Right lung (tissue), 2 donors: ENCODE measurements at regions not wholly inside any gene's neighbourhood (a gene's known extent, or its start where the extent isn't known, plus 50 kb on each side); places are given as distances from the start of the nearest gene placed in this dataset.
A peak's percentile ranks its signal among the peaks of the same experiment; 100 is the strongest.
"Not testable (repeated sequence)": the region's sequence is repeated elsewhere in the genome, so short reads cannot be mapped to it uniquely, and the experiment has no call there.

Experiments
- DNase-seq, 2 donors: peaks; one replicate each; pipeline ENCODE4 v3.0.0-alpha.2; 2013

DNA sequence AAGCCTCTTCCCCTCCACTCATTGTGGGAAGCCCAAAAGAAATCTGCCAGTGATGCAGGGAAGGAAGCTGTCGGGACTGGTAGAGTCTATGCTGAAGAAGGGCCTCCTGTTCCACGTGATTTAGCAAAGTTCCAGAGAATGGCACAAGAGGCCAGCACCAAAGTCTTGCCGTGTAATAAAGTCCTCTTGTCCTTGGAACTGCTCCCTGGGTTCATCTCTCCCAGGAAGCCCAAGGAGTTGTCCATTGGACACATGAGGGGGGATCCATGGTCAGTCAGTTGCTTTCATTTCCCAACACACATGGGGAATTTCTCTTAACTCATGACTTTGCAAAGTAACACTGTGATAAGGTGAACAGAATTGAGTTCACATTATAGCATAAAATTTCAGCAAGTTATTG lies 116.1 kb upstream of the RAB4A start:
- DNase-seq: no peak

DNA sequence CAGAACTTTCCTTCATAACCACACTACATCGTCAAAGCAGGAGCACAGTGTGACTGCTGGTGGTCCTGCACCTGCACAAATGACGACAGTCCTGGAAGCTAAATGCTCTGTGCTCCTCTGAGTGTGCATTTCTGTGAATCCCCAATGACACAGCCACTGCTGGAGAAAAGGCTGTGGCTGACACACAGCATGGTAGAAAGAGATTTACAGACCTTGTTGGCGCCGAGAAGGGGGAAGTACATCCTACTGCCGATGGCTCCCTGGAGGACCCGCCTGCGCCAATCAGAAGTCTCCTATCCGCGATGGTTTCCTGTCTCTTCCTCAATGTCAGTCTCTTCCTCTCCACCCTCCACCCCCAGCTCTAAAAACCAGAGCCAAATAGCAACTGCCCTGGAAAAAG lies 115.4 kb upstream of the RAB4A start:
- no peak for DNase-seq

DNA sequence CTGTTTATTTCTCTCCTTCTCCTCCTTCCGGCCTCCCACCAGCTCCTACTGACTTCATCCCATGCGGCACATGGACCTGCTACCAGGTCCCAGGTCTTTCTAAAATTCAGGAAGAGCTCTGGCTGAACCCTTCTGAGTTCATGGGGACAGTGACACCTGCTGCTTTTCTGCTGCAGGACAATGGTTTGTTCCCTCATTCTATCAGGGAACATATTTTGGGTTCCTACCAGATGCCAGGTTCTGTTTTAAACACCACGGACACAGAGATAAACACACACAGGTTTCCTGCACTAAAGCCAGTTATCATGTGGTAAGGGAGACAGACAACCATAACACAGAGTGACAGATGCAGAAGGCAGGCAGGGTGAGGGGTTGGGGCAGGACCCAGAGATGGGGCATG lies 114.0 kb upstream of the RAB4A start:
- DNase-seq: no peak

DNA sequence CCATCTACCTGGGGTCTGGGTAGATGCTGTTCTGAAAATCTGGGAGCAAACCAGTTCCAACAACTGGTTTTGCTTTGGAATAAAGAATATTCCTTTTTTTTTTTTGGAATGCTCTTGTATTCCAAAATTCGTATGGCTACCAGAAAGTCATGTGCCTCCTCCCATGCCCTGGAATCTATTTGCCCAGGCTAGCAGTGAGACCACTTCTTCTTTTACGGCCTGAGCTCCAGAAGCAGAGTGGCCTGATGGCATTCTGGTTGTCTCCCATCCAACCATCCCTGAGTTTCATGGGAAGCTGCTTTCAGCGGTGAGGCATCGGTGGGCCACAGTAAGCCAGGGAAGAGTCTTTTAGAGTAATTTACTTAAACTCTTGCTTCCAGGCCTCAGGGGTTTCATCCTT lies 113.4 kb upstream of the RAB4A start:
- DNase-seq: no peak

DNA sequence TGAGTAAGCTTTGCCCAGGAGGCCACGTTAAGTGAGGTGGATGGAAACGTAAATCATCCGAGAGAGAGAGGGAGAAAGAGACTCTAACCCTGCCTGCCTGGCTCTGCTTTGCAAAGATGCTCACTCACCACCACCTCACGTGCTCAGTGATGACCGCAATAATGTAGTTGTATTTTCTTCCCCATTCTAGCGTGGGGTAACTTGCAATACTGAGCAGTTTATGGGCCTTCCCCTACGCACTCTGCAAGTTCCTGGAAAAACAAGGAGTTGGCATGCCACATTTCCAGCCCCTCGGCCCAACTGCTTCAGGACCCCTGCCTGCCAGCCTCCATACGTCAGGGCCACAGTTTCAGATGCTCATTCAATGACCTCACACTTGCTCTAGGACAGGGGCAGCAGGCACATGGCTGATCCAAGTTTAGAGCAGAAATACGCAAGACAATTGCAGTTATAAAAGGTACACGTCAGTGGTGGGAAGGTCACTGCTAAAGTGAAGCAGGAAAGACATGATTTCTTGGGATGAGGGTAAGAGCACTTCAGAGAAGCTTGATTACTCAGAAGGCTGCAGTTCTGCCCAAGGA lies 112.5 kb upstream of the RAB4A start:
- DNase-seq: no peak

DNA sequence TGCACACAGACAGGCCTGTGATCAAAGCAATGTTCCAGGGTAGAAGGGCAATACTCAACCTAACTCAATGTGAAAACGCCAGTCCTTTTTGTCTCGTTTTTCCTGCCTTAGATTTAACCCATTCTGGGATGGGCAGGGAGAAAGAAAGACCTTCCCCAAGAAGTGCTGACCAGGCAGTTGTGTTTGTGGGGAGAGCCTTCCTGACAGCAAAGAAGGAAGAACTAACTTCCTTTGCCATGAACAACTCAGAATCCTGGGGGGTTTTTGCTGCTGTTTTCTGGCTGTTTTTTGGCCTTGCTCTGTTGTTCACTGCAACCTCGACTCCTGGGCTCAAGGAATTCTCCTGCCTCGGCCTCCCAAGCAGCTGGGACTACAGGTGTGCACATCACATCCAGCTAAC lies 112.0 kb upstream of the RAB4A start:
- DNase-seq: no peak

DNA sequence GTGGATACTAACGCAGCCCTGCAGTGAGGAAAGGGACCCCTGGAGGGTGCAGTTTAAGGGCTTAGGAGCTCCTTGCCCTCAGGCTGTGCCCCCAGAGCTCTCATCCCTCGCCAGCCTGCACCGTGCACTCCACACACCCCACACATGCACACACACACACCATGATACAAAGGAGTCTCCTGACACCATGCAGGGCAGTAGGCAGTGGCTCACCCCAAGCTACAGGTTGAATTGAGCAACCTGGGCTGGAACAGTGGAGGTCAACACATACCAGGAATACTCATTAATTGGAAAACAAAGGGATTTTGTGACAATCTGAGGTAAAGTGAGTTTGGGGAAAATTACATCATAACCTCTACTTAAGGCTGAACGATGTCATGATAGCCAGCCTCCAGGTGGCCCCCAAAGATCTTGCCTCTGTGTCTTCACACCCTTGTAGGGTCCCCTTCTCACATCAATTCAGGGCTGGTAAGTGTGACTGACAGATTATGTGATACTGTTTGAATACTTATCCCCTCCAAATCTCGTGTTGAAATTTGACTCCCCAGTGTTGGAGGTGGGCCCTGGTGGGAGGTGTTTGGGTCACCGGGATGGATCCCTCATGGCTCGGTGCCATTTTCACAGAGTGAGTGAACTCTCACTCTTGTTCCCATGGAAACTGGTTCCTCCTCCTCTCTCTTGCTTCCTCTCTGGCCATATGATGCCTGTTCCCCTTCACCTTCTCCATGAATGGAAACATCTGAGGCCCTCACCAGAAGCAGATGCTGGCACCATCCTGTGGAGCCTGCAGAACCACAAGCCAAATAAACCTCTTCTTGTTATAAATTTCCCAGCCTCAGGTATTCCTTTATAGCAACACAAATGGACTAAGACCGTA lies 111.0 kb upstream of the RAB4A start:
- DNase-seq: no peak

DNA sequence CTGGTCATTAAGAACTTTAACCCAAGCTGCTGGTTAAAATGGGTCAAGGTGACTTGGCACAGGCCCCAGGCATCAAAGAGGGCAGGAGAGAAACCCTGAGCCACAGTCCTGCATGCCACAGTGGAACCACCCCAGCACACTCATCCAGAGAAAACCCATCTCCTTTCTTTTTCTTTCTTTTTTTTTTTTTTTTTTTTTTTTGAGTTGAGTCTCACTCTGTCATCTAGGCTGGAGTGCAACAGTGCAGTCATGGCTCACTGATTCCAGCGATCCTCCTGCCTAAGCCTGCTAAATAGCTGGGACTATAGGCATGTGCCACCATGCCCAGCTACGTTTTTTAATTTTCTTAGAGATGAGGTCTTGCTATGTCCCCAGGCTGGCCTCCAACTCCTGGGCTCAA lies 109.2 kb upstream of the RAB4A start:
- DNase-seq: no peak

DNA sequence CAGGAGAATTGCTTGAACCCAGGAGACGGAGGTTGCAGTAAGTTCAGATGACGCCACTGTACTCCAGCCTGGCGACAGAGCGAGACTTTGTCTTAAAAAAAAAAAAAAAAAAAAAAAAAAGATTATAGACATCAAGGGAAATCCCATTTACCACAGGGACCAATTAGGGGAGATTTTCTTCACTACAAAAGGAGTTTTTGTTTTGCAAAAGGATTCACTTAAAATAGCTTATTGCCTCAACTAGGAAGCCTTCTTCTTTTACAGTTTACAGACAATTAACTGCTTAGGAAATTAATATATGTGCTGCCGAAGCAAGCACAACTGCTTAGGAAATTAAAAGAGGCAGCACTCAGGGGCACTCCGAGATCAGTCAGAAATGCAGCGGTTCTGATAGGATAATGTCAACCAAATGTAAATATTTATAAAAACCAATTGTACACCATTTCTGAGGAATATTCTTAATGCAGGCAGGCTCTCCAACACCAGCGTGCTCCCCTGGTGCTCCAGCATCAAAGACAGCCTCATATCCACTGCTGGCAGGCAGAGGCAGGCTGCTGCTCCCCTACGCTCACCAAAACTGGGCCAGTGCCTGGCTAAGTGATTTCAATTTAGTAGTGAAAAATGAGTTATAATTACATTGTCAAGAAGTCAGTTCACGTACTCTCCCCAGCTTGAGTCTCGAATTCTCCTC lies 107.9 kb upstream of the RAB4A start:
- DNase-seq: peak in 1 of 2 donors; percentile 32

DNA sequence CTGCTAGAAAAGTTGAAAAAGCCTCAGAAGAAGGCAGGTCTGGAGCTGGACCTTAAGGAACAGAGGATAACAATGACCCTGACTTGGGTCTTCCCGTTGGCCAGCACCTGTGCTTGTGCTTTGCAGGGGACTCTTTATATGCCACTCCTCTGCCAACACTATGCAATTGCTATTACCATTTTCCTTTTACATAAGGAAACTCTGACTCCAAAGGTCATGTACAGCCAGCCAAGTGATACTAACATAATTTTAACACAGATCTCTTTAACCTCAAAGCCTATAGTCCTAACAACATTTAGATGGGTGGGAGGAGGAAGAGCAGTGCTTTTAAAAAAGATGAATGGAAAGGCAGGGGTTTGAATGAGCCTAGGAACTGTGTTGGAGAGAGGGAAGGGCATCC lies 106.6 kb upstream of the RAB4A start:
- no peak for DNase-seq

DNA sequence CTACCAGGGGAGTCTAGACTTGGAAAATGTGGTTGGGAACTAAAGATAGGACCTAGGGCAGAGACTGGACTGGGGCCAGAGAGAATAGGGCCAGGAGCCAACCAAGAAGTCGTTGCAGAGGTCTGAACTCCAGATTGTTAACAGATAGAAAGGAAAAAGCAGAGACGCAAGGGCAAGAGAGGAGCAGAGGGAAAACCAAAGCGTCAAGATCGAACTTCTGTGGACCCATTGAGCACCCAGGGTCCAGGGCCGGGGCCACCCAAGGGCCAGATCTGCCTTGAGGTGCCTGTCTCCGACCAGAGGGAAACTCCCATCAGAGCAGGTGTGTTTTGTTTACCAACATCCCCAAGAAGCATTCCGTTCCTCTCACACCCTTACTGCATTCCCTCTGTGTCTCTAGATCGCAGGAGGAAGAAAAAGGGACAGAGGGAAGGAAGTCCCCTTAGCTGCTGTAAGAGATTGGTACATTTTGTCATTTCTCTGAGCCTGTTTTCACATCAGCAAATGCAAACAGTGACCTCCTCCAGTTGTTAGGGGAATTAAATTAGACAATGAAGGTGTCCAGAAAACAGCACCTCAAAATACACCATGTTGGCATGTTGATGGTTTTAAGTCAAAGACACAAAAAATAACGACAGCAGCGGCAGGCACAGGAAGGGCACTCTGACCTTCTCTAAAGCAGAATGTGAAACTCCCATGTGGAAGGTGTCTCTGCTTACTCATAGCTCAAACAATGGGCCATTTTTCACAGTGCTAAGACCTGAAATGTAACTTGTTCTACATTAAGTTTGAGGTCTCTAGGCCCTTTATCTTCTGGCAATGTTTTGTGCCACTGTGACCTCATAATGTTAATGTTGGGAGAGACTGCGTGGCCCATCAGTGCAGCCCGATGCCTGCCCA lies 105.8 kb upstream of the RAB4A start:
- no peak for DNase-seq

DNA sequence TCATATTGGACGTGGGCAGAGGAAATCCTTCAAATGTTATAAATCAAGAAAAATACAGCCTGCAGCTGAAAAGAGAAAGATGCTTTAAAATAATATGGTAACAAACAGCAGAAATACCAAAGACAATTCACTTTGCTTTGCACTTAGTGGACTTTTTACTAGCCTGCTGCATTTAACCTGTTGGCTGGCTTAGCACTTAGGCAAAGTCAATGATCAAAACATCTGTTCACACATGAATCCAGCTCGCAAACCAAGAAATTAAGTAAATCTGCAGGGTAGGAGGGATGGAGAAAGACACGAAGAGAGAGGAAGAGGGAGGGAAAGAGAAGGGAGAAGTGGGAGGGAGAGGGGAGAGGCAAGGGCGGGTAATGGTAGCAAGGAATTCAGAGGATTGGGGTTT lies 103.6 kb upstream of the RAB4A start:
- DNase-seq: no peak

DNA sequence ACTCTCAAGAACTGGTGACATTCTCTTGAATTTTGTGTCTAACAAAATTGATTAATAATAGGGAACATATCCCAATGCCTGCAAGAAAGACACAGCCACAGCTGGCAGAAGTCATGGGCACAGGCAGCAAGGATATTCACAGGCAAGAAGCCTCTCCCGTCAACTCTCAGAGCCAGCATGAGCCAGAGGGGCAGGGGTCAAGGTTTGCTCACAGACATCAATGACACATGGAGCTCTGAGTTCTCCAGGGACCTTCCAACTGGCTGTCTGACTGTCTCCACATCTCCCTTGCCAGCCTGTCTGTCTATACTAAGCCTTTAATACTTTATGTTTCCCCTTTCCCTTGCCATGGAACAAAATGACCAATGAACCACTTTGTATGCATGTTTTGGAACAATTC lies 101.5 kb upstream of the RAB4A start:
- DNase-seq: no peak

DNA sequence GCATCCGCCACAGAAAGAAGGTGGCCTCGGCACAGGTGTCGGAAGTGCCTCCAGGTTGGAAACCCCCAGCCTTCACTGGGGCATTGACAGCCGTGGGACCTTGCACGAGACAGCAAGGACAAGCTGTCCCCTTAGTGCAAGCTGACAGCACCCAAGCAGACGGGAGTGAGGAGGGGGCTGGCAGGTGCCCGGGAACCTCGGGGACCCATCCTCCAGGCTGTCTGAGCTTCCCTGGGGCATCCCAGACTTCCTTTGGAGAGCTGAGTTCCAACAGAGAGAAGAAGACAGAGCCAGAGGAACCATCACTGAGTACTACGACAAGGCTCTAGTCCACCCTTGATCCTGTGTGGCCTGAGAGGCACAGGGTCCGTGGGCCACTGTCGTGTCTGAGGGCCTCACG lies 100.6 kb upstream of the RAB4A start:
- no peak for DNase-seq

DNA sequence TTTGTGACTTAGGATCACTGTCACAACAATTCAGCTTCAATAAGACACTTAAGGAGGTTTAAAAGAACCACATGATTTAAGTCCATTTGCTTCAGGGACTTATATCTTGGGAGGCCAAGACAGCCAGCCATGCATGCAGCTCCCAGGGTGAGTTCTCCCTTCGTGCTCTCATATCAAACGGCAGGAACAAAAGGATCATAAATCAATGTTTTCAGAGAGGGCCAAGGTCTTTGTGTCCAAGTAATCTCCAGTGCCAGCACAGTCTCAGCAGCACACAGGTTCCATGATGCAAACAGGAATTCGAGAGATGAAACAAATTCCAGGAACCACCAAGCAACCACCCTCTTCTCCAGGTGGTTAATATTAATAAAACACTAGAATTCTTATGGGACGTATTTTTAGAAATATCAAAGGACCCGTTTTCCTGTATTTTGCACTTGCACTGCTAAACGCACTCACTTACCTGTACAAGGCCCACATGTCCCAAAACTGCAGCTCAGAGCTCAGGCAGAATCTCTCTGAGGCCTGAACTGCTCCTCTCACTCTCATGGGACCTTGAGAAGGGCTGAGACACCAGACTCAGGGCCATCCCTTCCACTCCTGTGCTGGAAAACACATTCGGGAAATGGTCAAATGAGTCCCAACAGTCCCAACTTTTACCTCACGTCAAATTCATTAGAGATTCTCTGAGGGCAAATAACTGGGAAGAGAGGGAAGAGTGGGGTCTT lies 100.0 kb upstream of the RAB4A start:
- DNase-seq: no peak

DNA sequence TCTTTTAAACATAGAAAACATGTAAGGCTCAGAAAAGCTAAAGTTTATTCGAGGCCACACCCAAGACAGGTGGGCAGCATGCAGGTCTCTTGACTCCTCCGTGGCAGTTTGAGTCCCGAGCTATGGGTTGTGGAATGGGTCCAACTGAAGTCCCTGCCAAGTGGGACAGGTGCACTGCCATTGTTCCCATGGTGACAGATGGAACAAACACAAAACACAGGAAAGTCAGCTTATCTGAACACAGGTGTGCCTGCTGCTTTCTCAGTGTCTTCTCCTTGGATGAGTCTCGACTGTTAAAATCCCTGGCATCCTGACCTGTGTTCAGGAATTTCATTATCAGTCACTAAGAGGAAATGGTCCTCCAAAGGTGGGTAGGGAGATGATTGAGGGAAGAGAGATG lies 99.0 kb upstream of the RAB4A start:
- no peak for DNase-seq

DNA sequence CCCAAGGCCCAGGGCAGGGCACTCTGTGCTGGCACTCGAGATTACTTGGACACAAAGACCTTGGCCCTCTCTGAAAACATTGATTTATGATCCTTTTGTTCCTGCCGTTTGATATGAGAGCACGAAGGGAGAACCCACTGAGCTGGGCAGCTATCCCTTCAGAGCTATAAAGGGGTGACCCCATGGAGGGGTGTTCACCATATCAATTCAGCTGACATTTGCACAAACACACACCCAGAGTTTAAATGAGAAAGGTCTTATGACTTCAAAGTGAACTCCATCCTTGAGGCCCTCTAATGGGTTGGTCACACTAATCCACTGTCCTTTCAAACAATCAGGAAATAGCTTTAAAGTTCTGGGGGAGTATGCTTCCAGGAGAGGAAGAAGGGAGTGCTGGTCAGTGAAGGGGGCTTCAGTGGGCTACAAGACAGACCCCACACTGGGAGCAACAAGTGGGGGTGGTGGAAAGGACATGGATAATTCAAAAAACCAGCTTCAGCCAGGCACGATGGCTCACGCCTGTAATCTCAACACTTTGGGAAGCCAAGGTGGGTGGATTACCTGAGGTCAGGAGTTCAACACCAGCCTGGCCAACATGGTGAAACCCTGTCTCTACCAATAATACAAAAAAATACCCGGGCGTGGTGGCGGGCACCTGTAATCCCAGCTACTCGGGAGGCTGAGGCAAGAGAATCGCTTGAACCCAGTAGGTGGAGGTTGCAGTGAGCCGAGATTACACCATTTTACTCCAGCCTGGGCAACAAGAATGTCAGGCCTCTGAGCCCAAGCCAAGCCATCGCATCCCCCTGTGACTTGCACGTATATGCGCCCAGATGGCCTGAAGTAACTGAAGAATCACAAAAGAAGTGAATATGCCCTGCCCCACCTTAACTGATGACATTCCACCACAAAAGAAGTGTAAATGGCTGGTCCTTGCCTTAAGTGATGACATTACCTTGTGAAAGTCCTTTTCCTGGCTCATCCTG lies 97.1 kb upstream of the RAB4A start:
- not testable (repeated sequence) for DNase-seq

DNA sequence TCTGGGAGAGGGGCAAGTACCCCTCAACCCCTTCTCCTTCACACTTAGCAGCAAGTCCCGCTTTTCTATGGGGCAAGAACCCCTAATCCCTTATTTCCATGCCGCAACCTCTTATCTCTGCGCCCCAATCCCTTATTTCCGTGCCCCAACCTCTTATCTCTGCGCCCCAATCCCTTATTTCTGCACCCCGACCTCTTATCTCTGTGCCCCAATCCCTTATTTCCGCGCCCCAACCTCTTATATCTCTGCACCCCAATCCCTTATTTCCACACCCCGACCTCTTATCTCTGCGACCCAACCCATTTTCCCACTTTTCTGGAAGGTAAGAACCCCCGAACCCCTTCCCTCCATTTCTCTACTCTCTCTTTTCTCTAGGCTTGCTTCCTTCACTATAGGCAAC lies 95.6 kb upstream of the RAB4A start:
- not testable (repeated sequence) for DNase-seq

DNA sequence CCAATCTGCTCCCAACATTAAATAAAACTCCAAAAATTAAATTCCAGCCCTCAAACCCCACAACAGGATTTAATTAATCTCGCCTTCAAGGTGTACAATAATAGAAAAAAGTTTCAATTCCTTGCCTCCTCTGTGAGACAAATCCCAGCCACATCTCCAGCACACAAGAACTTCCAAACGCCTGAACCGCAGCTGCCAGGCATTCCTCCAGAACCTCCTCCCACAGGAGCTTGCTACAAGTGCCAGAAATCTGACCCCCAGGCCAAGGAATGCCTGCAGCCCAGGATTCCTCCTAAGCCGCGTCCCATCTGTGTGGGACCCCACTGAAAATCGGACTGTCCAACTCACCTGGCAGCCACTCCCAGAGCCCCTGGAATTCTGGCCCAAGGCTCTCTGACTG lies 94.5 kb upstream of the RAB4A start:
- not testable (repeated sequence) for DNase-seq

DNA sequence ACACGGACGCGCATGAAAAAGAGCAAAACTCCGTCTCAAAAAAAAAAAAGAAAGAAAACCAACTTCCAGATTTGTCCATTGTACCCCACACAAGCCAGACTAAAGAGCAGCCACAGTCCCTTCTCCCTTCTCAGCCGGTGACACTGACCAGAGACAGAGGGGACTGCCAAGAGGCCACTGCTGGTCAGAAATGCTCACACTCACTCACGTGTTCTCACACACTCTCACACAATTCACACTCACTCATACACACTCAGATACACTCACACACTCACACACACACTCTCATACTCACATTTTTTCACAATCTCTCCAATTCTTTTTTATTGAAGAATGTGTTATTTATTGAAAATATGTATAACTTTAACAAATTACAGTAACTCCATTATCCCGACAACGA lies 90.8 kb upstream of the RAB4A start:
- no peak for DNase-seq
